SK-N-SH (cell line): ENCODE measurements at regions not wholly inside any gene's neighbourhood (a gene's known extent, or its start where the extent isn't known, plus 50 kb on each side); places are given as distances from the start of the nearest gene placed in this dataset.

ENCODE experiments used
- CTCF ChIA-PET: fragments of 300-600, 350-600 bp; formaldehyde crosslinking; extraction: SDS; loops from one replicate; lab custom pipeline; 2021; lab: Yijun Ruan, JAX
- POLR2A ChIA-PET: fragments of 350-600 bp; sonication (Branson Sonifier 250); formaldehyde crosslinking; extraction: SDS; loops from one replicate; lab custom pipeline; 2020; ENCODE audit warnings: antibody characterized with exemption, inconsistent platforms; lab: Yijun Ruan, JAX
- DNase-seq: peaks from one replicate; pipeline ENCODE4 v3.0.0; 2012
- H2AFZ ChIP-seq: fragments of 200-600 bp; sonication (generic); 2 replicates; pipeline ENCODE4 v1.8.1; 2016; ENCODE audit warnings: antibody characterized with exemption, mild to moderate bottlenecking, low read depth
- H3F3A ChIP-seq: fragments of 200-600 bp; sonication (generic); replicated peaks from 2 replicates; pipeline ENCODE3; 2016; ENCODE audit warnings: antibody characterized with exemption, mild to moderate bottlenecking; ENCODE audit not compliant: insufficient read depth
- H3K27ac ChIP-seq, 2 experiments: fragments of 200-500 bp in 1 of 2; fragments of 200-600 bp in 1 of 2; sonication (Bioruptor generic) in 1 of 2; sonication (generic), shearing (Covaris generic) in 1 of 2; 2 replicates each; pipeline versions ENCODE4 v1.5.1 to v1.6.1; 2014 to 2016; ENCODE audit warnings: low read depth in 2 of 2, inconsistent platforms in 1 of 2, low read length in 1 of 2, mild to moderate bottlenecking in 1 of 2, mixed read lengths in 1 of 2
- H3K27me3 ChIP-seq: fragments of 200-600 bp; sonication (generic), shearing (Covaris generic); 2 replicates; pipeline ENCODE4 v1.6.1; 2016; ENCODE audit warnings: mixed run types; ENCODE audit not compliant: insufficient read depth
- H3K36me3 ChIP-seq, 2 experiments: fragments of 200-500 bp in 1 of 2; fragments of 200-600 bp in 1 of 2; sonication (Bioruptor generic) in 1 of 2; sonication (generic) in 1 of 2; replicated peaks in 1 of 2; 2 replicates each; pipeline versions ENCODE3 to v1.5.1; 2014 to 2016; ENCODE audit warnings: low read length in 1 of 2, mild to moderate bottlenecking in 1 of 2; ENCODE audit not compliant: insufficient read depth in 2 of 2, control insufficient read depth in 1 of 2
- H3K4me1 ChIP-seq, 2 experiments: fragments of 200-500 bp in 1 of 2; fragments of 200-600 bp in 1 of 2; sonication (Bioruptor generic) in 1 of 2; sonication (generic), shearing (Covaris generic) in 1 of 2; 2 replicates each; pipeline versions ENCODE4 v1.5.1 to v1.6.1; 2014 to 2016; ENCODE audit warnings: low read depth in 1 of 2, low read length in 1 of 2, mixed run types in 1 of 2; ENCODE audit not compliant: insufficient read depth in 2 of 2, control insufficient read depth in 1 of 2
- H3K4me2 ChIP-seq: fragments of 200-600 bp; sonication (generic), shearing (Covaris generic); 2 replicates; pipeline ENCODE4 v1.6.1; 2017; ENCODE audit warnings: mixed run types
- H3K4me3 ChIP-seq, 2 experiments: fragments of 200-500 bp in 1 of 2; fragments of 200-600 bp in 1 of 2; sonication (Bioruptor generic) in 1 of 2; sonication (generic), shearing (Covaris generic) in 1 of 2; 2 replicates each; pipeline versions ENCODE4 v1.5.1 to v1.8.1; 2014 to 2016; ENCODE audit warnings: low read depth in 2 of 2, inconsistent platforms in 1 of 2, low read length in 1 of 2, mild to moderate bottlenecking in 1 of 2, mixed read lengths in 1 of 2, moderate library complexity in 1 of 2
- H3K79me2 ChIP-seq: fragments of 200-600 bp; sonication (generic); 2 replicates; pipeline ENCODE4 v1.8.1; 2017; ENCODE audit warnings: mild to moderate bottlenecking; ENCODE audit not compliant: insufficient read depth
- H3K9ac ChIP-seq: fragments of 200-600 bp; sonication (generic); 2 replicates; pipeline ENCODE4 v1.6.1; 2017; ENCODE audit warnings: mixed run types
- H3K9me2 ChIP-seq: fragments of 200-600 bp; sonication (generic); 2 replicates; pipeline ENCODE4 v1.6.1; 2017; ENCODE audit warnings: mixed run types
- H3K9me3 ChIP-seq: fragments of 200-600 bp; sonication (generic); 2 replicates; pipeline ENCODE4 v1.6.1; 2017; ENCODE audit warnings: mixed run types, mild to moderate bottlenecking, moderate library complexity
- H4K20me1 ChIP-seq: fragments of 200-600 bp; sonication (generic); 2 replicates; pipeline ENCODE4 v1.6.1; 2017; ENCODE audit warnings: mild to moderate bottlenecking, mixed run types; ENCODE audit not compliant: insufficient read depth
- CTCF ChIP-seq: fragments of 200-600 bp; sonication (generic); IDR thresholded peaks from 2 replicates; pipeline ENCODE4 v1.6.1; 2017; ENCODE audit warnings: antibody characterized with exemption, mild to moderate bottlenecking, moderate library complexity
- ELF1 ChIP-seq: IDR thresholded peaks from 2 replicates; pipeline ENCODE4 v1.4.0; 2012
- EZH2phosphoT487 ChIP-seq: fragments of 200-600 bp; sonication (generic); IDR thresholded peaks from 2 replicates; pipeline ENCODE4 v1.6.1; 2017; ENCODE audit warnings: low read depth, mixed run types, mild to moderate bottlenecking, antibody characterized with exemption, moderate library complexity, borderline replicate concordance
- FOSL2 ChIP-seq: IDR thresholded peaks from 2 replicates; pipeline ENCODE4 v1.4.0; 2012; ENCODE audit warnings: low read depth, mild to moderate bottlenecking, moderate library complexity, borderline replicate concordance
- MXI1 ChIP-seq: IDR thresholded peaks from 2 replicates; pipeline ENCODE4 v1.6.1; 2012; ENCODE audit warnings: mild to moderate bottlenecking, low read depth, low read length, improper control_type of control experiment
- NFIC ChIP-seq: IDR thresholded peaks from 2 replicates; pipeline ENCODE4 v1.4.0; 2012; ENCODE audit warnings: borderline replicate concordance
- POLR2AphosphoS5 ChIP-seq: IDR thresholded peaks from 2 replicates; pipeline ENCODE4 v1.6.1; 2012; ENCODE audit warnings: low read depth, low read length
- RCOR1 ChIP-seq: fragments of 150-350 bp; IDR thresholded peaks from 2 replicates; pipeline ENCODE4 v1.6.1; 2017; ENCODE audit warnings: antibody characterized with exemption, low read length
- TAF1 ChIP-seq: IDR thresholded peaks from 2 replicates; pipeline ENCODE4 v1.6.1; 2012; ENCODE audit warnings: low read depth, mild to moderate bottlenecking, low read length, moderate library complexity, borderline replicate concordance
- TCF12 ChIP-seq: IDR thresholded peaks from 2 replicates; pipeline ENCODE4 v1.4.0; 2012
- TEAD4 ChIP-seq: IDR thresholded peaks from 2 replicates; pipeline ENCODE4 v1.4.0; 2012; ENCODE audit warnings: mild to moderate bottlenecking, borderline replicate concordance; ENCODE audit not compliant: insufficient read depth
- USF2 ChIP-seq: fragments of 150-350 bp; IDR thresholded peaks from 2 replicates; pipeline ENCODE4 v1.6.1; 2017; ENCODE audit warnings: antibody characterized with exemption, low read length, low read depth, borderline replicate concordance
- WGBS: methylation state at CpG from one replicate; pipeline ENCODE4 v1.1.6; 2017; ENCODE audit warnings: low lambda C conversion rate; 5-methylcytosine and 5-hydroxymethylcytosine counted together

- H3K4me3 ChIP-seq: no peak overlapping the region
- 77% methylated on average over 10 of the region's 20 CpGs for WGBS
- H3K9me2 ChIP-seq: no peaks in the 10 kb centered on the region
- H2AFZ ChIP-seq: no peak overlapping the region
- no peaks in the 10 kb centered on the region; the same call in 1 of the 2 replicates for H3K27me3 ChIP-seq
- no peak overlapping the region for H3K4me2 ChIP-seq
- TF ChIP-seq USF2 (no peak), ELF1 (no peak), TAF1 (no peak), POLR2AphosphoS5 (no peak)
- CTCF ChIA-PET: interaction anchor here (0.6 kb wide), 1 partner anchor 323 kb away, joined by 3 read pairs; no protein-coding TSS in a partner anchor
- POLR2A ChIA-PET: no interaction called here
- H3K9ac ChIP-seq: no peak overlapping the region
- no peaks in the 10 kb centered on the region for H3K79me2 ChIP-seq
- no peaks in the 10 kb centered on the region for H4K20me1 ChIP-seq
- H3K36me3 ChIP-seq: no peaks in the 10 kb centered on the region
- H3K4me1 ChIP-seq: no peaks in the 10 kb centered on the region
- no peak for DNase-seq
- H3K27ac ChIP-seq: no peak overlapping the region
- H3F3A ChIP-seq: no peaks in the 10 kb centered on the region
- H3K9me3 ChIP-seq: no peaks in the 10 kb centered on the region
Observed at GRCh38 chr22:27576815-27577573, 224.6 kb downstream of the MN1 start.

- DNase-seq: no peak
- Histone ChIP-seq H3K9me2 (no peaks in the 10 kb centered on the region), H3K27ac (no peak overlapping the region), H3F3A (no peaks in the 10 kb centered on the region), H3K27me3 (no peaks in the 10 kb centered on the region; the same call in 1 of the 2 replicates), H3K9me3 (no peaks in the 10 kb centered on the region), H3K79me2 (no peaks in the 10 kb centered on the region), H3K36me3 (no peaks in the 10 kb centered on the region), H2AFZ (no peak overlapping the region), H3K9ac (no peak overlapping the region), H3K4me3 (no peak overlapping the region), H4K20me1 (no peaks in the 10 kb centered on the region), H3K4me2 (no peak overlapping the region), H3K4me1 (no peaks in the 10 kb centered on the region)
- ChIA-PET POLR2A (no interaction called here), CTCF (interaction anchor here (0.6 kb wide), 1 partner anchor 322 kb away, joined by 3 read pairs; no protein-coding TSS in a partner anchor)
- WGBS: 91% methylated on average over 12 of the region's 12 CpGs
- TF ChIP-seq EZH2phosphoT487 (no peak), TAF1 (no peak), MXI1 (no peak), TEAD4 (no peak), NFIC (no peak), FOSL2 (no peak), CTCF (no peak), TCF12 (no peak), RCOR1 (no peak)
Observed at GRCh38 chr22:27577574-27577969, 224.0 kb downstream of the MN1 start.
